ENCODE measurements at regions not wholly inside any gene's neighbourhood (a gene's known extent, or its start where the extent isn't known, plus 50 kb on each side); places are given as distances from the start of the nearest gene placed in this dataset.

- H3K27ac Mint-ChIP-seq, result no peak overlapping the region
- Histone ChIP-seq H3K27me3 (ENCODE audit: control insufficient read depth in 1 of 2, insufficient read depth in 2 of 2, low read length in 2 of 2) (peaks cover 0 to 4% of the 10 kb centered on the region in 2 experiments), H3K27ac (ENCODE audit: low read depth in 1 of 2, low read length in 2 of 2) (no peak overlapping the region), H3K4me1 (ENCODE audit: insufficient read depth, low read length) (no peaks in the 10 kb centered on the region), H3K9me3 (ENCODE audit: control insufficient read depth in 1 of 2, insufficient read depth in 1 of 2, low read length in 2 of 2) (peaks cover 0 to 8% of the 10 kb centered on the region in 2 experiments), H3K36me3 (ENCODE audit: insufficient read depth, low read length) (no peaks in the 10 kb centered on the region), H3K4me3 (ENCODE audit: low read length) (no peak overlapping the region)
- ChIA-PET POLR2A (no interaction called here), CTCF (no interaction called here)
- H3K4me3 Mint-ChIP-seq, result no peak overlapping the region
- TF ChIP-seq CTCF (IDR thresholded peaks at IDR 0.05), result no peak
- no peaks in the 10 kb centered on the region for H3K36me3 Mint-ChIP-seq (ENCODE audit: low read depth)
- ATAC-seq (ENCODE audit: poor library complexity), result no peak
- intact Hi-C loops (cut with DNase I, micrococcal nuclease), result no loop called here
- H3K27me3 Mint-ChIP-seq, result no peaks in the 10 kb centered on the region
- H3K4me1 Mint-ChIP-seq (ENCODE audit: low read depth), result no peaks in the 10 kb centered on the region
- H3K9me3 Mint-ChIP-seq, result peaks cover 6% of the 10 kb centered on the region
- DNase-seq, result no peak
Measured at GRCh38 chr12:62113366-62114011, 146.7 kb upstream of the USP15 start.

- Histone ChIP-seq H3K4me1 (ENCODE audit: insufficient read depth, low read length) (no peaks in the 10 kb centered on the region), H3K4me3 (ENCODE audit: low read length) (no peak overlapping the region), H3K9me3 (ENCODE audit: control insufficient read depth in 1 of 2, insufficient read depth in 1 of 2, low read length in 2 of 2) (peaks cover 0 to 8% of the 10 kb centered on the region in 2 experiments), H3K27me3 (ENCODE audit: control insufficient read depth in 1 of 2, insufficient read depth in 2 of 2, low read length in 2 of 2) (peaks cover 0 to 4% of the 10 kb centered on the region in 2 experiments), H3K36me3 (ENCODE audit: insufficient read depth, low read length) (no peaks in the 10 kb centered on the region), H3K27ac (ENCODE audit: low read depth in 1 of 2, low read length in 2 of 2) (no peak overlapping the region)
- ChIA-PET CTCF (no interaction called here), POLR2A (no interaction called here)
- no peak overlapping the region for H3K27ac Mint-ChIP-seq
- intact Hi-C loops (cut with DNase I, micrococcal nuclease), result no loop called here
- no peaks in the 10 kb centered on the region for H3K36me3 Mint-ChIP-seq (ENCODE audit: low read depth)
- H3K4me1 Mint-ChIP-seq (ENCODE audit: low read depth), result no peaks in the 10 kb centered on the region
- no peaks in the 10 kb centered on the region for H3K27me3 Mint-ChIP-seq
- no peak for DNase-seq
- H3K9me3 Mint-ChIP-seq, result no peaks in the 10 kb centered on the region
- no peak overlapping the region for H3K4me3 Mint-ChIP-seq
- ATAC-seq (ENCODE audit: poor library complexity), result no peak
- TF ChIP-seq CTCF (IDR thresholded peaks at IDR 0.05), result no peak
Measured at GRCh38 chr12:62116986-62117385, 143.2 kb upstream of the USP15 start.

GRCh38 chr12:62123721-62124203 lies 136.4 kb upstream of the USP15 start:
- Histone ChIP-seq H3K27me3 (ENCODE audit: control insufficient read depth in 1 of 2, insufficient read depth in 2 of 2, low read length in 2 of 2) (no peaks in the 10 kb centered on the region), H3K4me1 (ENCODE audit: insufficient read depth, low read length) (no peaks in the 10 kb centered on the region), H3K4me3 (ENCODE audit: low read length) (no peak overlapping the region), H3K36me3 (ENCODE audit: insufficient read depth, low read length) (no peaks in the 10 kb centered on the region), H3K9me3 (ENCODE audit: control insufficient read depth in 1 of 2, insufficient read depth in 1 of 2, low read length in 2 of 2) (no peaks in the 10 kb centered on the region), H3K27ac (ENCODE audit: low read depth in 1 of 2, low read length in 2 of 2) (no peak overlapping the region)
- TF ChIP-seq CTCF (IDR thresholded peaks at IDR 0.05), result peak; percentile 51
- H3K4me3 Mint-ChIP-seq, result no peak overlapping the region
- peaks cover 6% of the 10 kb centered on the region for H3K27me3 Mint-ChIP-seq
- no peak overlapping the region for H3K27ac Mint-ChIP-seq
- CTCF ChIA-PET, result interaction anchor here (1.1 kb wide), 1 partner anchor 69 kb away, joined by 3 read pairs; a partner anchor contains a TSS
- no peaks in the 10 kb centered on the region for H3K9me3 Mint-ChIP-seq
- ATAC-seq (ENCODE audit: poor library complexity), result peak; percentile 71
- H3K36me3 Mint-ChIP-seq (ENCODE audit: low read depth), result no peaks in the 10 kb centered on the region
- intact Hi-C loops (cut with DNase I, micrococcal nuclease), result no loop called here
- no peaks in the 10 kb centered on the region for H3K4me1 Mint-ChIP-seq (ENCODE audit: low read depth)
- POLR2A ChIA-PET, result interaction anchor here (0.7 kb wide), 1 partner anchor 13 kb away, joined by 3 read pairs; no protein-coding TSS in a partner anchor
- DNase-seq, result peak in 12 of 14 experiments; percentile 1 to 62 (median 19)
